Body of pancreas (tissue), 4 donors: ENCODE measurements at regions not wholly inside any gene's neighbourhood (a gene's known extent, or its start where the extent isn't known, plus 50 kb on each side); places are given as distances from the start of the nearest gene placed in this dataset.

Experiments used
- CTCF ChIP-seq, 7 experiments: fragments of 450-650 bp in 4 of 7; fragments of 200-600 bp in 3 of 7; sonication (generic) in 3 of 7; IDR thresholded peaks; one replicate each; pipeline ENCODE4 v1.5.1; 2016 to 2019; ENCODE audit warnings: antibody characterized with exemption in 7 of 7
- POLR2A ChIP-seq, 3 donors: fragments of 450-650 bp; IDR thresholded peaks; one replicate each; pipeline ENCODE4 v1.6.1; 2016; ENCODE audit warnings: antibody characterized with exemption in 3 of 3, mild to moderate bottlenecking in 2 of 3

- TF ChIP-seq POLR2A (IDR thresholded peaks at IDR 0.05) (no peak), CTCF (IDR thresholded peaks at IDR 0.05) (no peak)
These were observed 66.1 kb upstream of the WDR1 start for GRCh38 chr4:10182446-10183424.
